Gastroesophageal sphincter (tissue), 2 donors: ENCODE measurements at regions not wholly inside any gene's neighbourhood (a gene's known extent, or its start where the extent isn't known, plus 50 kb on each side); places are given as distances from the start of the nearest gene placed in this dataset.

ENCODE experiments used
- EP300 ChIP-seq: sonication (generic); formaldehyde crosslinking; IDR thresholded peaks from one replicate; pipeline ENCODE4 v1.6.1; 2017; ENCODE audit warnings: antibody characterized with exemption, mild to moderate bottlenecking
- POLR2A ChIP-seq, 2 donors: fragments of 450-650 bp; IDR thresholded peaks; one replicate each; pipeline ENCODE4 v1.6.1; 2017; ENCODE audit warnings: antibody characterized with exemption in 2 of 2, mild to moderate bottlenecking in 2 of 2, moderate library complexity in 1 of 2

DNA sequence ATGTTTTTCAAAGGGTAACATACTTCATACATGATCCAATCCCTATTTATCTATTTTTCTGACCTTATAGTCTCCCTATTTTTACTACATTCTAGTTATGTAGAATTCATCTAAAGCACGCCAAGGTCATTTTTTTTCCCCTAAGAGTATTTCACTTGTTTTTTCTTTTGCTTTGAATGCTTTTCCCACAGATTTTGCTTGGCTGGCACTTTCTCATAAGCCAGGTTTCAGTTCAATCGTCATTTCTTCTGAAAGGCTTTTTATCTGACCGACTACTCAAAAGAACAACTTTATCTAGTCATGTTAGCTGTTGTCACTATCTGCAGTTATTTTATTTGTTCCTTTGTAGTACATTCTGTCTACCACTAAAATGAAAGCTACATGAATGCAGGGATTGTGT lies 1274.6 kb downstream of the REEP3 start:
- TF ChIP-seq POLR2A (IDR thresholded peaks at IDR 0.05) (no peak), EP300 (no peak)
